Body of pancreas (tissue), 4 donors: ENCODE measurements at regions not wholly inside any gene's neighbourhood (a gene's known extent, or its start where the extent isn't known, plus 50 kb on each side); places are given as distances from the start of the nearest gene placed in this dataset.

Experiments
- CTCF ChIP-seq, 7 experiments: fragments of 450-650 bp in 4 of 7; fragments of 200-600 bp in 3 of 7; sonication (generic) in 3 of 7; IDR thresholded peaks; one replicate each; pipeline ENCODE4 v1.5.1; 2016 to 2019; ENCODE audit warnings: antibody characterized with exemption in 7 of 7
- POLR2A ChIP-seq, 3 donors: fragments of 450-650 bp; IDR thresholded peaks; one replicate each; pipeline ENCODE4 v1.6.1; 2016; ENCODE audit warnings: antibody characterized with exemption in 3 of 3, mild to moderate bottlenecking in 2 of 3

- no peak for TF ChIP-seq CTCF (IDR thresholded peaks at IDR 0.05)
- TF ChIP-seq POLR2A (IDR thresholded peaks at IDR 0.05) = no peak
Measured at GRCh38 chr10:6654571-6654970, 74.5 kb upstream of the PRKCQ start.
